DMS 273 treated with DMSO at 0.1 percent for 48 hours (cell line): ENCODE measurements at regions not wholly inside any gene's neighbourhood (a gene's known extent, or its start where the extent isn't known, plus 50 kb on each side); places are given as distances from the start of the nearest gene placed in this dataset.
"Not testable (repeated sequence)": the region's sequence is repeated elsewhere in the genome, so short reads cannot be mapped to it uniquely, and the experiment has no call there.

Source experiments
- DNase-seq: peaks from one replicate; lab custom pipeline; 2025; lab: John Stamatoyannopoulos, UW

GRCh38 chr9:110025551-110026170 is 182.3 kb downstream of the C9orf152 start:
- no peak for DNase-seq

- no peak for DNase-seq
Observed at GRCh38 chr9:110027671-110028081, 180.3 kb downstream of the C9orf152 start.

GRCh38 chr9:110028271-110028670 is 179.7 kb downstream of the C9orf152 start:
- no peak for DNase-seq

GRCh38 chr9:110028676-110029075 is 179.3 kb downstream of the C9orf152 start:
- DNase-seq: no peak

- DNase-seq: peak; percentile 37
Observed at GRCh38 chr9:110029429-110029955, 178.5 kb downstream of the C9orf152 start.

GRCh38 chr9:110029956-110030480 is 177.9 kb downstream of the C9orf152 start:
- no peak for DNase-seq

GRCh38 chr9:110030632-110031031 is 177.3 kb downstream of the C9orf152 start:
- DNase-seq: no peak

GRCh38 chr9:110031511-110032173 is 176.3 kb downstream of the C9orf152 start:
- no peak for DNase-seq

- not testable (repeated sequence) for DNase-seq
Observed at GRCh38 chr9:110032532-110032931, 175.4 kb downstream of the C9orf152 start.

GRCh38 chr9:110033869-110034268 is 174.1 kb downstream of the C9orf152 start:
- DNase-seq: no peak

- DNase-seq: no peak
Observed at GRCh38 chr9:110036286-110036685, 171.7 kb downstream of the C9orf152 start.

GRCh38 chr9:110040788-110041187 is 167.2 kb downstream of the C9orf152 start:
- DNase-seq: no peak

- no peak for DNase-seq
Observed at GRCh38 chr9:110041452-110041851, 166.5 kb downstream of the C9orf152 start.

GRCh38 chr9:110047232-110047954 is 160.6 kb downstream of the C9orf152 start:
- no peak for DNase-seq

GRCh38 chr9:110047955-110048402 is 160.0 kb downstream of the C9orf152 start:
- DNase-seq: no peak

GRCh38 chr9:110048403-110048975 is 159.5 kb downstream of the C9orf152 start:
- DNase-seq: peak; percentile 46

GRCh38 chr9:110048976-110049698 is 158.8 kb downstream of the C9orf152 start:
- no peak for DNase-seq

- DNase-seq: no peak
Observed at GRCh38 chr9:110049699-110050450, 158.1 kb downstream of the C9orf152 start.

GRCh38 chr9:110050925-110051355 is 157.0 kb downstream of the C9orf152 start:
- no peak for DNase-seq

- DNase-seq: no peak
Observed at GRCh38 chr9:110056062-110056461, 151.9 kb downstream of the C9orf152 start.
